Astrocyte of the cerebellum (primary cell): ENCODE measurements at regions not wholly inside any gene's neighbourhood (a gene's known extent, or its start where the extent isn't known, plus 50 kb on each side); places are given as distances from the start of the nearest gene placed in this dataset.

Source experiments
- DNase-seq: peaks from one replicate; pipeline ENCODE4 v3.0.0-alpha.2; 2011; ENCODE audit warnings: low read depth
- H3K4me3 ChIP-seq: 2 replicates; pipeline ENCODE4 v1.5.1; 2011; ENCODE audit warnings: mild to moderate bottlenecking, low read depth, low read length, moderate library complexity
- CTCF ChIP-seq: IDR thresholded peaks from 2 replicates; pipeline ENCODE4 v1.5.1; 2012; ENCODE audit warnings: low read length, low read depth, moderate library complexity, mild to moderate bottlenecking; ENCODE audit errors: missing control alignments
- in situ Hi-C: cut with HindIII; loops from 2 replicates; pipeline ENCODE4 v1.10.0; 2017; ENCODE audit warnings: low sequenced_read_pairs

- in situ Hi-C loops = no loop called here
- no peak for TF ChIP-seq CTCF
- no peak for DNase-seq
- no peak overlapping the region for H3K4me3 ChIP-seq
Observed at GRCh38 chr16:64705443-64705842, 416.4 kb downstream of the CDH11 start.

- in situ Hi-C loops = no loop called here
- no peak for DNase-seq
- TF ChIP-seq CTCF = no peak
- no peak overlapping the region for H3K4me3 ChIP-seq
Observed at GRCh38 chr16:64704386-64704785, 417.5 kb downstream of the CDH11 start.

- TF ChIP-seq CTCF = no peak
- no peak overlapping the region for H3K4me3 ChIP-seq
- no peak for DNase-seq
- in situ Hi-C loops = no loop called here
Observed at GRCh38 chr16:64702415-64702814, 419.4 kb downstream of the CDH11 start.

GRCh38 chr16:64700628-64701027 lies 421.2 kb downstream of the CDH11 start:
- TF ChIP-seq CTCF = no peak
- no peak overlapping the region for H3K4me3 ChIP-seq
- DNase-seq = no peak
- in situ Hi-C loops = no loop called here

GRCh38 chr16:64696866-64697265 lies 425.0 kb downstream of the CDH11 start:
- TF ChIP-seq CTCF = no peak
- H3K4me3 ChIP-seq = no peak overlapping the region
- DNase-seq = no peak
- in situ Hi-C loops = no loop called here

GRCh38 chr16:64695684-64696083 lies 426.2 kb downstream of the CDH11 start:
- in situ Hi-C loops = no loop called here
- H3K4me3 ChIP-seq = no peak overlapping the region
- no peak for TF ChIP-seq CTCF
- no peak for DNase-seq

- no peak overlapping the region for H3K4me3 ChIP-seq
- in situ Hi-C loops = no loop called here
- TF ChIP-seq CTCF = no peak
- no peak for DNase-seq
Observed at GRCh38 chr16:64693946-64694345, 427.9 kb downstream of the CDH11 start.
